Astrocyte (in vitro differentiated cells and primary cell): ENCODE measurements at regions not wholly inside any gene's neighbourhood (a gene's known extent, or its start where the extent isn't known, plus 50 kb on each side); places are given as distances from the start of the nearest gene placed in this dataset.

ENCODE experiments used
- CTCF ChIP-seq: IDR thresholded peaks from 2 replicates; pipeline ENCODE4 v1.5.1; 2011; ENCODE audit warnings: low read depth, mild to moderate bottlenecking, inconsistent platforms, low read length, moderate library complexity; ENCODE audit not compliant: insufficient read depth
- EZH2 ChIP-seq: IDR thresholded peaks from 2 replicates; pipeline ENCODE4 v1.6.1; 2012; ENCODE audit warnings: mild to moderate bottlenecking, low read length, inconsistent platforms; ENCODE audit not compliant: insufficient read depth

DNA sequence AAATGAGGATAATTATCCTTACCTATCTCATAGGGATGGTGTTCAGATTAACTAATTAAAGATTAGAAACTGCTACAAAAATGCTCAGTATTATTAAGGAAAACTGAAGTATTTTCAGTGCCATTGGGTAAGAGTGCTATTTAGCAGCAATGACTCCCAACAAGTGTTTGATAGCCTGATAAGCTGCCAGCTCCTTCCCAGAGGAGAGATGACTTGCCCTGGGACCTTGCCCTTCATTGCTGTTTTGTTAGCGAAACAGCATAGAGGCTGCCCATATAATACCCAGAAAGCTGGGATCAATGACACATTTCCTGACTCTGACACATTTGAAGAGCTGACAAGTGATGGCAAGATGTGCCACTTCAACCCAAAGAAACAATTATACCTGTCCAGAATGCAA, 592.2 kb downstream of the ADGRL2 start:
- TF ChIP-seq CTCF, result no peak
- no peak for TF ChIP-seq EZH2
